HCT116 (cell line): ENCODE measurements at regions not wholly inside any gene's neighbourhood (a gene's known extent, or its start where the extent isn't known, plus 50 kb on each side); places are given as distances from the start of the nearest gene placed in this dataset.

Experiments
- ATAC-seq: fragments of 200-7000 bp; cut with Tn5 transposase; 2 replicates; pipeline ENCODE4 v1.9.1; 2020; ENCODE audit warnings: mild to moderate bottlenecking, moderate library complexity
- BruUV-seq: library from RNA; stranded (reverse); fragments of 400-500 nt; replicated peaks from 2 replicates; lab custom pipeline; 2021; lab: Mats Ljungman, UMichigan
- CTCF ChIA-PET: fragments of 300-600 bp; sonication (Branson Sonifier 250); formaldehyde crosslinking; loops from one replicate; lab custom pipeline; 2021; ENCODE audit warnings: antibody characterized with exemption; lab: Charles Lee
- POLR2A ChIA-PET: fragments of 300-600, 350-600 bp; sonication (Branson Sonifier 250); formaldehyde crosslinking; loops from one replicate; lab custom pipeline; 2021; ENCODE audit warnings: antibody characterized with exemption; lab: Charles Lee
- RAD21 ChIA-PET, 2 experiments: fragments of 300-600 bp; sonication (Branson Sonifier 250); formaldehyde crosslinking; loops; one replicate each; lab custom pipeline; 2023; ENCODE audit warnings: low total read pairs in 2 of 2; ENCODE audit not compliant: uncharacterized antibody in 2 of 2, unreplicated experiment in 2 of 2, low non-redundant PET in 1 of 2; lab: Charles Lee
- DNase-seq: peaks from one replicate; pipeline ENCODE4 v3.0.0-alpha.2; 2010; ENCODE audit warnings: low read depth, low spot score
- H2AFZ ChIP-seq: fragments of 200-600 bp; shearing (Covaris generic), sonication (generic); 2 replicates; pipeline ENCODE4 v1.6.1; 2017; ENCODE audit warnings: low read depth, mixed run types, mixed read lengths, antibody characterized with exemption, low read length; ENCODE audit not compliant: poor library complexity, severe bottlenecking
- H3K27ac ChIP-seq: 2 replicates; pipeline ENCODE4 v1.5.1; 2012; ENCODE audit warnings: low read depth, low read length
- H3K27me3 ChIP-seq: fragments of 200-600 bp; sonication (generic); 2 replicates; pipeline ENCODE4 v1.6.1; 2016; ENCODE audit warnings: mixed run types, low read length, mixed read lengths; ENCODE audit not compliant: insufficient read depth
- H3K36me3 ChIP-seq, 2 experiments: fragments of 200-500 bp in 1 of 2; fragments of 200-600 bp in 1 of 2; sonication (Bioruptor generic) in 1 of 2; sonication (generic) in 1 of 2; 2 replicates each; pipeline versions ENCODE4 v1.5.1 to v1.6.1; 2014 to 2016; ENCODE audit warnings: low read length in 2 of 2, inconsistent platforms in 1 of 2, mixed read lengths in 1 of 2, mixed run types in 1 of 2; ENCODE audit not compliant: insufficient read depth in 2 of 2, control insufficient read depth in 1 of 2
- H3K4me1 ChIP-seq, 2 experiments: fragments of 200-600 bp in 1 of 2; sonication (generic) in 1 of 2; 2 replicates each; pipeline versions ENCODE4 v1.5.1 to v1.6.1; 2012 to 2017; ENCODE audit warnings: low read length in 2 of 2, inconsistent platforms in 1 of 2, mild to moderate bottlenecking in 1 of 2, mixed read lengths in 1 of 2, mixed run types in 1 of 2, moderate library complexity in 1 of 2; ENCODE audit not compliant: insufficient read depth in 2 of 2, control insufficient read depth in 1 of 2
- H3K4me2 ChIP-seq: fragments of 200-600 bp; sonication (generic); 2 replicates; pipeline ENCODE4 v1.6.1; 2017; ENCODE audit warnings: mixed run types, low read length, mixed read lengths
- H3K4me3 ChIP-seq, 2 experiments: fragments of 200-600 bp in 1 of 2; sonication (generic) in 1 of 2; replicated peaks in 1 of 2; 2 replicates each; pipeline ENCODE4 v1.5.1; 2011 to 2016; ENCODE audit warnings: low read length in 2 of 2, control low read depth in 1 of 2, low read depth in 1 of 2, mild to moderate bottlenecking in 1 of 2, mixed read lengths in 1 of 2, mixed run types in 1 of 2
- H3K79me2 ChIP-seq: fragments of 200-600 bp; sonication (generic); 2 replicates; pipeline ENCODE4 v1.6.1; 2017; ENCODE audit warnings: mild to moderate bottlenecking, mixed run types, low read length, moderate library complexity, mixed read lengths; ENCODE audit not compliant: insufficient read depth
- H3K9ac ChIP-seq: fragments of 200-600 bp; sonication (generic); 2 replicates; pipeline ENCODE4 v1.6.1; 2016; ENCODE audit warnings: low read length, mixed read lengths
- H3K9me2 ChIP-seq: fragments of 200-600 bp; sonication (generic), shearing (Covaris generic); 2 replicates; pipeline ENCODE4 v1.6.1; 2017; ENCODE audit warnings: mixed run types, mild to moderate bottlenecking, moderate library complexity; ENCODE audit not compliant: insufficient read depth
- H3K9me3 ChIP-seq, 2 experiments: fragments of 200-500 bp in 1 of 2; fragments of 200-600 bp in 1 of 2; sonication (Bioruptor generic) in 1 of 2; sonication (generic) in 1 of 2; 2 replicates each; pipeline ENCODE4 v1.6.1; 2014 to 2017; ENCODE audit warnings: low read length in 2 of 2, mixed read lengths in 2 of 2, inconsistent platforms in 1 of 2, low read depth in 1 of 2, mild to moderate bottlenecking in 1 of 2, mixed run types in 1 of 2, moderate library complexity in 1 of 2; ENCODE audit not compliant: control insufficient read depth in 1 of 2, insufficient read depth in 1 of 2
- H4K20me1 ChIP-seq: fragments of 200-600 bp; sonication (generic), shearing (Covaris generic); 2 replicates; pipeline ENCODE4 v1.6.1; 2017; ENCODE audit warnings: mixed run types, mild to moderate bottlenecking, moderate library complexity; ENCODE audit not compliant: insufficient read depth
- ELF1 ChIP-seq: IDR thresholded peaks from 2 replicates; pipeline ENCODE4 v1.6.1; 2012; ENCODE audit warnings: low read depth, borderline replicate concordance
- FOSL1 ChIP-seq: IDR thresholded peaks from 2 replicates; pipeline ENCODE4 v1.6.1; 2012; ENCODE audit warnings: low read depth
- JUND ChIP-seq: IDR thresholded peaks from 2 replicates; pipeline ENCODE4 v1.6.1; 2012
- POLR2A ChIP-seq: IDR thresholded peaks from 2 replicates; pipeline ENCODE4 v1.7.0; 2011; ENCODE audit warnings: borderline replicate concordance; ENCODE audit not compliant: insufficient read depth, insufficient read length; ENCODE audit errors: extremely low read depth
- POLR2AphosphoS5 ChIP-seq: IDR thresholded peaks from 2 replicates; pipeline ENCODE4 v1.6.1; 2011; ENCODE audit warnings: mild to moderate bottlenecking, low read depth, low read length, moderate library complexity
- REST ChIP-seq: IDR thresholded peaks from 2 replicates; pipeline ENCODE4 v1.6.1; 2012; ENCODE audit warnings: low read depth
- SIN3A ChIP-seq: IDR thresholded peaks from 2 replicates; pipeline ENCODE4 v1.6.1; 2012; ENCODE audit warnings: low read depth
- SRF ChIP-seq: IDR thresholded peaks from 2 replicates; pipeline ENCODE4 v1.6.1; 2012; ENCODE audit warnings: low read depth
- TCF7L2 ChIP-seq: IDR thresholded peaks from 2 replicates; pipeline ENCODE4 v1.7.0; 2011; ENCODE audit warnings: borderline replicate concordance, inconsistent platforms; ENCODE audit not compliant: insufficient read depth, insufficient read length; ENCODE audit errors: extremely low read depth
- YY1 ChIP-seq: IDR thresholded peaks from 2 replicates; pipeline ENCODE4 v1.6.1; 2011; ENCODE audit warnings: low read length, low read depth, moderate library complexity, mild to moderate bottlenecking; ENCODE audit not compliant: insufficient replicate concordance; ENCODE audit errors: extremely low read depth
- intact Hi-C: fragments of 100-400 bp; cut with micrococcal nuclease; formaldehyde crosslinking; loops from 2 replicates; pipeline ENCODE4 v1.10.0; 2022
- TF ChIP-seq, protein P1 (sequence below): IDR thresholded peaks from 2 replicates; pipeline ENCODE4 v1.6.1; 2012
- TF ChIP-seq, protein P2 (sequence below), 3 experiments: fragments of 200-600 bp in 1 of 3; sonication (generic) in 1 of 3; IDR thresholded peaks in 2 of 3; conservative IDR thresholded peaks in 1 of 3; 2 replicates each; pipeline ENCODE4 v1.5.1; 2012 to 2017; ENCODE audit warnings: low read depth in 2 of 3, low read length in 2 of 3, antibody characterized with exemption in 1 of 3, borderline replicate concordance in 1 of 3, control low read depth in 1 of 3, mild to moderate bottlenecking in 1 of 3, mixed read lengths in 1 of 3, mixed run types in 1 of 3, moderate library complexity in 1 of 3; ENCODE audit not compliant: insufficient read depth in 1 of 3

- H2AFZ ChIP-seq: no peak overlapping the region
- no peak overlapping the region for H3K4me2 ChIP-seq
- H3K9me2 ChIP-seq: no peaks in the 10 kb centered on the region
- ATAC-seq: no peak
- ChIA-PET RAD21 (no interaction called here), CTCF (no interaction called here), POLR2A (no interaction called here)
- no TSS peak for BruUV-seq
- no peak overlapping the region for H3K27ac ChIP-seq
- intact Hi-C loops: no loop called here
- no peaks in the 10 kb centered on the region for H4K20me1 ChIP-seq
- no peak for DNase-seq
- H3K4me1 ChIP-seq: no peaks in the 10 kb centered on the region
- H3K27me3 ChIP-seq: peaks cover 58% of the 10 kb centered on the region
- no peaks in the 10 kb centered on the region for H3K79me2 ChIP-seq
- H3K9me3 ChIP-seq: no peaks in the 10 kb centered on the region
- no peak overlapping the region for H3K4me3 ChIP-seq
- TF ChIP-seq, protein P1, sequence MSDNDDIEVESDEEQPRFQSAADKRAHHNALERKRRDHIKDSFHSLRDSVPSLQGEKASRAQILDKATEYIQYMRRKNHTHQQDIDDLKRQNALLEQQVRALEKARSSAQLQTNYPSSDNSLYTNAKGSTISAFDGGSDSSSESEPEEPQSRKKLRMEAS: no peak
- TF ChIP-seq, protein P2, sequence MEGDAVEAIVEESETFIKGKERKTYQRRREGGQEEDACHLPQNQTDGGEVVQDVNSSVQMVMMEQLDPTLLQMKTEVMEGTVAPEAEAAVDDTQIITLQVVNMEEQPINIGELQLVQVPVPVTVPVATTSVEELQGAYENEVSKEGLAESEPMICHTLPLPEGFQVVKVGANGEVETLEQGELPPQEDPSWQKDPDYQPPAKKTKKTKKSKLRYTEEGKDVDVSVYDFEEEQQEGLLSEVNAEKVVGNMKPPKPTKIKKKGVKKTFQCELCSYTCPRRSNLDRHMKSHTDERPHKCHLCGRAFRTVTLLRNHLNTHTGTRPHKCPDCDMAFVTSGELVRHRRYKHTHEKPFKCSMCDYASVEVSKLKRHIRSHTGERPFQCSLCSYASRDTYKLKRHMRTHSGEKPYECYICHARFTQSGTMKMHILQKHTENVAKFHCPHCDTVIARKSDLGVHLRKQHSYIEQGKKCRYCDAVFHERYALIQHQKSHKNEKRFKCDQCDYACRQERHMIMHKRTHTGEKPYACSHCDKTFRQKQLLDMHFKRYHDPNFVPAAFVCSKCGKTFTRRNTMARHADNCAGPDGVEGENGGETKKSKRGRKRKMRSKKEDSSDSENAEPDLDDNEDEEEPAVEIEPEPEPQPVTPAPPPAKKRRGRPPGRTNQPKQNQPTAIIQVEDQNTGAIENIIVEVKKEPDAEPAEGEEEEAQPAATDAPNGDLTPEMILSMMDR (IDR thresholded peaks at IDR 0.05 in 2 of 3, conservative IDR thresholded peaks at IDR 0.05 in 1 of 3; ENCODE audit: borderline replicate concordance in 1 of 3, insufficient read depth in 1 of 3, low read depth in 2 of 3, low read length in 2 of 3): no peak
- no peak for TF ChIP-seq FOSL1
- TF ChIP-seq POLR2A: no peak
- TF ChIP-seq REST: no peak
- TF ChIP-seq POLR2AphosphoS5: no peak
- TF ChIP-seq ELF1: no peak
- TF ChIP-seq JUND: no peak
- TF ChIP-seq SIN3A: no peak
- no peak for TF ChIP-seq TCF7L2
- TF ChIP-seq YY1: no peak
- TF ChIP-seq SRF: no peak
- H3K36me3 ChIP-seq: no peaks in the 10 kb centered on the region
- no peak overlapping the region for H3K9ac ChIP-seq
Measured at GRCh38 chr17:51555153-51555552, 294.8 kb downstream of the UTP18 start.
